ENCODE measurements at regions not wholly inside any gene's neighbourhood (a gene's known extent, or its start where the extent isn't known, plus 50 kb on each side); places are given as distances from the start of the nearest gene placed in this dataset.

DNA sequence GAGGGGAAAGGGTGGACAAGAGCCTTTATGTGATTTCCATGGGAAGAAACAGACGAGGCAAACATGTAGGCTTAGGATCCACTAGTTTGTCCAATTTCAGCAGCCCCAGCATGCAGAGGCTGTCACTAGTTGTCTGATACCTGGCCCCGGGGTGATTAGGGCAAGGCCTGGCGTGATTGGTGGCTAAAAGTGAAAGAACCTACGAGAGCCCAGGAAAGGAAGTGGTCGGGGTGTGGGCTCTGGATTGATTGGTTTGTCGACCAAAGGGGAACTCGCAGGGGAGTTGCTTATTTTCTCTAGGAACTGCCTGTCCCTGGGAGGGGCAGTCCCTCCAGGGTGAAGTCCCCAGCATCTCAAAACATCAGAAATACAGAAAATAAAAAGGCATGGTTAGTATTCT is 64.2 kb upstream of the UQCRFS1 start:
- Histone ChIP-seq H3K27me3 (ENCODE audit: insufficient read depth, low read depth, low read length) (no peaks in the 10 kb centered on the region), H3K27ac (ENCODE audit: low read length) (no peak overlapping the region), H3F3A (ENCODE audit: insufficient read depth, low read length, poor library complexity, severe bottlenecking) (no peaks in the 10 kb centered on the region), H3K9me3 (ENCODE audit: low read length) (no peaks in the 10 kb centered on the region), H3K4me2 (ENCODE audit: low read length) (no peak overlapping the region), H3K9ac (ENCODE audit: low read length) (no peak overlapping the region), H3K4me3 (ENCODE audit: low read length) (no peak overlapping the region), H3K79me2 (replicated peaks; ENCODE audit: insufficient read depth, low read length) (no peaks in the 10 kb centered on the region), H2AFZ (ENCODE audit: low read depth, low read length) (no peak overlapping the region), H4K20me1 (ENCODE audit: insufficient read depth) (no peaks in the 10 kb centered on the region), H3K9me2 (ENCODE audit: insufficient read depth, low read length) (no peaks in the 10 kb centered on the region), H3K36me3 (ENCODE audit: insufficient read depth, low read length) (no peaks in the 10 kb centered on the region)
- TF ChIP-seq POLR2AphosphoS5 (IDR thresholded peaks at IDR 0.05) (no peak), TAF1 (IDR thresholded peaks at IDR 0.05; ENCODE audit: low read depth) (no peak), EP300 (conservative IDR thresholded peaks at IDR 0.05; ENCODE audit: poor library complexity, severe bottlenecking) (no peak), SMC3 (conservative IDR thresholded peaks at IDR 0.05; ENCODE audit: poor library complexity) (no peak), EZH2 (IDR thresholded peaks at IDR 0.05; ENCODE audit: borderline replicate concordance, insufficient read depth, low read length, poor library complexity, severe bottlenecking) (no peak), MXI1 (conservative IDR thresholded peaks at IDR 0.05; ENCODE audit: poor library complexity, severe bottlenecking) (no peak), REST (IDR thresholded peaks at IDR 0.05; ENCODE audit: borderline replicate concordance) (no peak), CTCF (IDR thresholded peaks at IDR 0.05; ENCODE audit: poor library complexity, severe bottlenecking) (no peak), RAD21 (conservative IDR thresholded peaks at IDR 0.05) (no peak)

GRCh38 chr19:29278716-29279115 is 65.8 kb upstream of the UQCRFS1 start:
- Histone ChIP-seq H4K20me1 (ENCODE audit: insufficient read depth) (no peaks in the 10 kb centered on the region), H3K9me2 (ENCODE audit: insufficient read depth, low read length) (no peaks in the 10 kb centered on the region), H3K27me3 (ENCODE audit: insufficient read depth, low read depth, low read length) (peaks cover 4% of the 10 kb centered on the region), H3F3A (ENCODE audit: insufficient read depth, low read length, poor library complexity, severe bottlenecking) (no peaks in the 10 kb centered on the region), H3K27ac (ENCODE audit: low read length) (no peak overlapping the region), H3K36me3 (ENCODE audit: insufficient read depth, low read length) (no peaks in the 10 kb centered on the region), H3K9ac (ENCODE audit: low read length) (no peak overlapping the region), H3K79me2 (replicated peaks; ENCODE audit: insufficient read depth, low read length) (no peaks in the 10 kb centered on the region), H3K4me2 (ENCODE audit: low read length) (no peak overlapping the region), H3K4me3 (ENCODE audit: low read length) (no peak overlapping the region), H2AFZ (ENCODE audit: low read depth, low read length) (no peak overlapping the region), H3K9me3 (ENCODE audit: low read length) (no peaks in the 10 kb centered on the region)
- TF ChIP-seq EP300 (conservative IDR thresholded peaks at IDR 0.05; ENCODE audit: poor library complexity, severe bottlenecking), result no peak
- TF ChIP-seq POLR2AphosphoS5 (IDR thresholded peaks at IDR 0.05), result no peak
- TF ChIP-seq CTCF (IDR thresholded peaks at IDR 0.05; ENCODE audit: poor library complexity, severe bottlenecking), result no peak
- no peak for TF ChIP-seq RAD21 (conservative IDR thresholded peaks at IDR 0.05)
- TF ChIP-seq REST (IDR thresholded peaks at IDR 0.05; ENCODE audit: borderline replicate concordance), result no peak
- no peak for TF ChIP-seq SMC3 (conservative IDR thresholded peaks at IDR 0.05; ENCODE audit: poor library complexity)
- TF ChIP-seq EZH2 (IDR thresholded peaks at IDR 0.05; ENCODE audit: borderline replicate concordance, insufficient read depth, low read length, poor library complexity, severe bottlenecking), result no peak
- no peak for TF ChIP-seq TAF1 (IDR thresholded peaks at IDR 0.05; ENCODE audit: low read depth)
- no peak for TF ChIP-seq MXI1 (conservative IDR thresholded peaks at IDR 0.05; ENCODE audit: poor library complexity, severe bottlenecking)

Data from neural cell (in vitro differentiated cells).